Heart left ventricle (tissue), 16 donors: ENCODE measurements at regions not wholly inside any gene's neighbourhood (a gene's known extent, or its start where the extent isn't known, plus 50 kb on each side); places are given as distances from the start of the nearest gene placed in this dataset.
"Not testable (repeated sequence)": the region's sequence is repeated elsewhere in the genome, so short reads cannot be mapped to it uniquely, and the experiment has no call there.

Experiments used
- ATAC-seq, 4 donors: fragments of 200-7000 bp; cut with Tn5 transposase; one replicate each; pipeline ENCODE4 v1.9.1; 2020 to 2022; ENCODE audit warnings: moderate library complexity in 4 of 4, mild to moderate bottlenecking in 3 of 4, moderate number of reproducible peaks in 1 of 4
- DNase-seq, 5 donors: peaks; one replicate each; pipeline ENCODE4 v3.0.0-alpha.2; 2020
- H3K27ac ChIP-seq, 12 donors: fragments of 200-600 bp; sonication (generic) in 4 of 12; one replicate each; pipeline versions ENCODE4 v1.5.0 to v1.8.0; 2016 to 2022; ENCODE audit warnings: mild to moderate bottlenecking in 2 of 12
- H3K27me3 ChIP-seq, 9 donors: fragments of 200-600 bp; sonication (generic) in 2 of 9; one replicate each; pipeline versions ENCODE4 v1.5.1 to v1.8.0; 2016 to 2022; ENCODE audit warnings: mild to moderate bottlenecking in 3 of 9
- H3K36me3 ChIP-seq, 9 donors: fragments of 200-600 bp; sonication (generic) in 2 of 9; one replicate each; pipeline versions ENCODE4 v1.5.0 to v1.8.0; 2018 to 2022; ENCODE audit warnings: mild to moderate bottlenecking in 2 of 9
- H3K4me1 ChIP-seq, 12 donors: fragments of 200-600 bp; sonication (generic) in 4 of 12; one replicate each; pipeline versions ENCODE4 v1.5.0 to v1.8.0; 2016 to 2022; ENCODE audit warnings: mild to moderate bottlenecking in 3 of 12
- H3K4me3 ChIP-seq, 12 donors: fragments of 200-600 bp; sonication (generic) in 4 of 12; one replicate each; pipeline versions ENCODE4 v1.5.0 to v1.8.0; 2017 to 2022; ENCODE audit warnings: mild to moderate bottlenecking in 9 of 12, moderate library complexity in 4 of 12
- H3K9me3 ChIP-seq, 12 donors: fragments of 200-600 bp; sonication (generic) in 4 of 12; one replicate each; pipeline versions ENCODE4 v1.5.0 to v1.8.0; 2016 to 2022; ENCODE audit warnings: mild to moderate bottlenecking in 1 of 12
- POLR2A ChIP-seq, 2 donors: fragments of 450-650 bp; IDR thresholded peaks; one replicate each; pipeline ENCODE4 v1.6.1; 2017; ENCODE audit warnings: antibody characterized with exemption in 2 of 2, mild to moderate bottlenecking in 2 of 2, moderate library complexity in 2 of 2
- WGBS, 4 donors: extraction: QIAGEN DNeasy Blood & Tissue Kit in 2 of 4; methylation state at CpG; one replicate each; pipeline versions ENCODE4 v1.1.5 to v1.1.7; 2013 to 2018; 5-methylcytosine and 5-hydroxymethylcytosine counted together
- intact Hi-C, 10 donors: fragments of 100-400 bp; cut with DNase I; formaldehyde crosslinking; loops; one replicate each; pipeline versions ENCODE4 v1.11.1 to v1.14.2; 2022
- TF ChIP-seq, protein P1 (sequence below), 12 donors: fragments of 200-600 bp; sonication (generic) in 4 of 12; IDR thresholded peaks; one replicate each; pipeline versions ENCODE4 v1.5.0 to v1.8.0; 2018 to 2022; ENCODE audit warnings: antibody characterized with exemption in 12 of 12, mild to moderate bottlenecking in 5 of 12
- donor health status: ischemic (EF 13 %, LVEDD 7.1; RV severe dilation, severe dysfunction).
- donor health status: healthy with polysubstance abuse.
- donor health status: DM: no; HTN: yes; CAD: no.
- donor health status: DM: no; HTN: no; CAD: no.
- donor health status: ischemic (EF 25% LVEDD 6.9; RV normal size, moderate dysfunction).
- donor health status: ischemic (EF 25% LVEDD 5.7; RV mildly dilated, moderate dysfunction).
- donor health status: healthy.
- donor health status: DM: yes; HTN: yes; CAD: no.
- donor health status: ischemic (EF 35%, LVEDD 5.7; RV mildly dilated, moderate dysfunction).
- donor health status: nonischemic (EF 11% LVEDD 7.7; RV severe dilation, severe dysfunction).
- donor health status: DM: yes; HTN: yes; CAD: no.
- donor health status: PGD.
- donor health status: ischemic (EF 29% LVEDD 5.4; RV normal size, mild dysfunction).
- donor health status: nonischemic (EF 23%, LVEDD 6.1; RV moderate dilation, normal function).

GRCh38 chr3:147161833-147162232 lies 244.5 kb downstream of the ZIC4 start:
- Histone ChIP-seq H3K36me3 (no peaks in the 10 kb centered on the region), H3K27me3 (no peaks in the 10 kb centered on the region), H3K4me3 (no peak overlapping the region), H3K27ac (no peak overlapping the region), H3K4me1 (no peaks in the 10 kb centered on the region), H3K9me3 (no peaks in the 10 kb centered on the region)
- DNase-seq (no peak), ATAC-seq (peak in 1 of 4 donors; percentile 51)
- 54 to 64% (median 60%) methylated on average over 3 of the region's 3 CpGs for WGBS, 4 donors
- intact Hi-C loops = no loop called here
- TF ChIP-seq, protein P1, sequence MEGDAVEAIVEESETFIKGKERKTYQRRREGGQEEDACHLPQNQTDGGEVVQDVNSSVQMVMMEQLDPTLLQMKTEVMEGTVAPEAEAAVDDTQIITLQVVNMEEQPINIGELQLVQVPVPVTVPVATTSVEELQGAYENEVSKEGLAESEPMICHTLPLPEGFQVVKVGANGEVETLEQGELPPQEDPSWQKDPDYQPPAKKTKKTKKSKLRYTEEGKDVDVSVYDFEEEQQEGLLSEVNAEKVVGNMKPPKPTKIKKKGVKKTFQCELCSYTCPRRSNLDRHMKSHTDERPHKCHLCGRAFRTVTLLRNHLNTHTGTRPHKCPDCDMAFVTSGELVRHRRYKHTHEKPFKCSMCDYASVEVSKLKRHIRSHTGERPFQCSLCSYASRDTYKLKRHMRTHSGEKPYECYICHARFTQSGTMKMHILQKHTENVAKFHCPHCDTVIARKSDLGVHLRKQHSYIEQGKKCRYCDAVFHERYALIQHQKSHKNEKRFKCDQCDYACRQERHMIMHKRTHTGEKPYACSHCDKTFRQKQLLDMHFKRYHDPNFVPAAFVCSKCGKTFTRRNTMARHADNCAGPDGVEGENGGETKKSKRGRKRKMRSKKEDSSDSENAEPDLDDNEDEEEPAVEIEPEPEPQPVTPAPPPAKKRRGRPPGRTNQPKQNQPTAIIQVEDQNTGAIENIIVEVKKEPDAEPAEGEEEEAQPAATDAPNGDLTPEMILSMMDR (IDR thresholded peaks at IDR 0.05) = no peak
- no peak for TF ChIP-seq POLR2A (IDR thresholded peaks at IDR 0.05)

DNA sequence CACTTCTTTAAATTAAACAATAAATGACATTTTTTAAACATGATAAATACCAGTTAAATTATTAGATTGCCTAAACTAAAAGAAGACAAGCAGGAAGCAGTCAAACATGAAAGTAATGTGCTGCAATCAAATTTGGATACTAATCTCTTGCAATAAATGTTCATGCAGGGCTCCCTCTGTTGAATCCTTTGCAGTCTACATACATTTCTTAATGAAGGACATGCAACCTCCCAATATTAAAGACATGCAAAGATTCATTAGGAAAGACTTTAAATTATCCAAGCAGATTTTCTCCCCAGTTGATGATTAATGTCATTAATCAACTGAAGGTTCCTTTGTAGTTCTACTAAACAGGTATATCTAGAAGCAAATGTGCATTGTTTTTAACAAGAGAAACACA lies 245.4 kb downstream of the ZIC4 start:
- ATAC-seq (no peak), DNase-seq (no peak)
- intact Hi-C loops = no loop called here
- Histone ChIP-seq H3K36me3 (no peaks in the 10 kb centered on the region), H3K9me3 (peaks cover 0 to 1% (median 0%) of the 10 kb centered on the region in 12 donors), H3K27ac (no peak overlapping the region), H3K27me3 (no peaks in the 10 kb centered on the region), H3K4me1 (no peaks in the 10 kb centered on the region), H3K4me3 (no peak overlapping the region)
- TF ChIP-seq, protein P1 (IDR thresholded peaks at IDR 0.05) = no peak
- no peak for TF ChIP-seq POLR2A (IDR thresholded peaks at IDR 0.05)

- Histone ChIP-seq H3K36me3 (no peaks in the 10 kb centered on the region), H3K27me3 (no peaks in the 10 kb centered on the region), H3K27ac (no peak overlapping the region), H3K4me1 (no peaks in the 10 kb centered on the region), H3K4me3 (no peak overlapping the region), H3K9me3 (peaks cover 0 to 15% (median 1%) of the 10 kb centered on the region in 12 donors)
- DNase-seq (no peak), ATAC-seq (no peak)
- intact Hi-C loops = no loop called here
- WGBS, 4 donors = 58 to 81% (median 71%) methylated on average over 1 of the region's 1 CpG
- no peak for TF ChIP-seq POLR2A (IDR thresholded peaks at IDR 0.05)
- TF ChIP-seq, protein P1 (IDR thresholded peaks at IDR 0.05) = no peak
These were observed 247.2 kb downstream of the ZIC4 start for GRCh38 chr3:147159141-147159540.

- 55 to 58% (median 56%) methylated on average over 3 of the region's 3 CpGs for WGBS, 4 donors
- Histone ChIP-seq H3K4me1 (no peaks in the 10 kb centered on the region), H3K27ac (no peak overlapping the region), H3K27me3 (no peaks in the 10 kb centered on the region), H3K36me3 (no peaks in the 10 kb centered on the region), H3K9me3 (peaks cover 0 to 24% (median 1%) of the 10 kb centered on the region in 12 donors), H3K4me3 (no peak overlapping the region)
- intact Hi-C loops = no loop called here
- ATAC-seq (no peak), DNase-seq (no peak)
- TF ChIP-seq POLR2A (IDR thresholded peaks at IDR 0.05) = no peak
- TF ChIP-seq, protein P1 (IDR thresholded peaks at IDR 0.05) = no peak
These were observed 248.7 kb downstream of the ZIC4 start for GRCh38 chr3:147157631-147158030.

- peaks cover 0 to 24% (median 1%) of the 10 kb centered on the region in 12 donors for H3K9me3 ChIP-seq
- H3K27ac ChIP-seq, DNase-seq, H3K36me3 ChIP-seq, intact Hi-C loops, H3K27me3 ChIP-seq, ATAC-seq, H3K4me3 ChIP-seq, H3K4me1 ChIP-seq: not testable (repeated sequence)
- WGBS, 4 donors = 82 to 90% (median 86%) methylated on average over 10 of the region's 10 CpGs
These were observed 251.4 kb downstream of the ZIC4 start for GRCh38 chr3:147154988-147155387.
